K562 (cell line): ENCODE measurements at regions not wholly inside any gene's neighbourhood (a gene's known extent, or its start where the extent isn't known, plus 50 kb on each side); places are given as distances from the start of the nearest gene placed in this dataset.

Source experiments
- ATAC-seq: fragments of 200-7000 bp; cut with Tn5 transposase; 3 replicates; pipeline ENCODE4 v1.9.1; 2020; ENCODE audit warnings: moderate library complexity
- BruUV-seq: library from RNA; stranded (reverse); fragments of 400-500 nt; replicated peaks from 2 replicates; lab custom pipeline; 2021; lab: Mats Ljungman, UMichigan
- CTCF ChIA-PET: fragments of 300-600 bp; formaldehyde crosslinking; extraction: SDS; loops from one replicate; lab custom pipeline; 2021; ENCODE audit warnings: low intra/inter-chr PET ratio; lab: Yijun Ruan, JAX
- POLR2A ChIA-PET: fragments of 300-600, 350-650 bp; sonication (Branson Sonifier 250); formaldehyde crosslinking; extraction: SDS; loops from one replicate; lab custom pipeline; 2021; ENCODE audit warnings: antibody characterized with exemption, inconsistent platforms; lab: Yijun Ruan, JAX
- DNase-seq, 4 experiments: peaks; one replicate each; pipeline versions ENCODE4 v3.0.0 to v3.0.0-alpha.2; 2011 to 2018; ENCODE audit warnings: low spot score in 3 of 4, mixed read lengths in 3 of 4; ENCODE audit errors: extremely low read depth in 1 of 4
- FAIRE-seq: peaks from 2 replicates; lab custom pipeline; 2011; peaks lifted over from hg19 to GRCh38; lab: Jason Lieb, UNC
- H2AFZ ChIP-seq: 2 replicates; pipeline ENCODE4 v1.6.0; 2011; ENCODE audit warnings: low read depth, low read length, control low read depth, inconsistent platforms
- H3K27ac ChIP-seq: fragments of 200-600 bp; 3 replicates; pipeline ENCODE4 v1.8.0; 2011; ENCODE audit warnings: low read depth, mild to moderate bottlenecking, control low read depth, inconsistent platforms, low read length, moderate library complexity, mixed read lengths; ENCODE audit errors: extremely low read depth
- H3K27me3 ChIP-seq, 2 experiments: fragments of 300-600 bp in 1 of 2; 2 replicates in 1 of 2; 3 replicates in 1 of 2; pipeline versions ENCODE4 v1.6.0 to v1.8.0; 2011; ENCODE audit warnings: inconsistent platforms in 2 of 2, low read length in 2 of 2, mild to moderate bottlenecking in 1 of 2, mixed read lengths in 1 of 2, moderate library complexity in 1 of 2; ENCODE audit not compliant: control insufficient read depth in 2 of 2, insufficient read depth in 2 of 2
- H3K36me3 ChIP-seq: fragments of 300-600 bp; 3 replicates; pipeline ENCODE4 v1.8.0; 2011; ENCODE audit warnings: mild to moderate bottlenecking, low read length, inconsistent platforms; ENCODE audit not compliant: control insufficient read depth, insufficient read depth
- H3K4me1 ChIP-seq, 2 experiments: fragments of 200-600 bp in 1 of 2; replicated peaks in 1 of 2; 2 replicates in 1 of 2; 3 replicates in 1 of 2; pipeline versions ENCODE4 v1.5.1 to v1.8.0; 2011; ENCODE audit warnings: inconsistent platforms in 2 of 2, low read length in 2 of 2, mild to moderate bottlenecking in 1 of 2, mixed read lengths in 1 of 2, moderate library complexity in 1 of 2; ENCODE audit not compliant: control insufficient read depth in 2 of 2, insufficient read depth in 2 of 2
- H3K4me2 ChIP-seq: 2 replicates; pipeline ENCODE4 v1.6.1; 2011; ENCODE audit warnings: low read length, control low read depth, inconsistent platforms, mixed read lengths; ENCODE audit not compliant: insufficient read depth
- H3K4me3 ChIP-seq: fragments of 200-600 bp; sonication (generic), shearing (Covaris generic); 2 replicates; pipeline ENCODE4 v1.5.1; 2016; ENCODE audit warnings: control low read depth, inconsistent platforms
- H3K79me2 ChIP-seq: fragments of 200-600 bp; 3 replicates; pipeline ENCODE4 v1.8.0; 2011; ENCODE audit warnings: low read length, inconsistent platforms; ENCODE audit not compliant: control insufficient read depth, insufficient read depth
- H3K9ac ChIP-seq, 2 experiments: 2 replicates each; pipeline versions ENCODE4 v1.6.0 to v1.6.1; 2011; ENCODE audit warnings: low read depth in 2 of 2, low read length in 2 of 2, control low read depth in 1 of 2, inconsistent platforms in 1 of 2, mild to moderate bottlenecking in 1 of 2, mixed read lengths in 1 of 2; ENCODE audit not compliant: insufficient read depth in 1 of 2
- H3K9me1 ChIP-seq: one replicate; pipeline ENCODE4 v1.6.0; 2011; ENCODE audit warnings: inconsistent platforms, mild to moderate bottlenecking, low read length, moderate library complexity; ENCODE audit not compliant: control insufficient read depth, insufficient read depth
- H3K9me3 ChIP-seq: replicated peaks from 2 replicates; pipeline ENCODE4 v1.5.1; 2011; ENCODE audit warnings: low read depth, low read length, inconsistent platforms; ENCODE audit not compliant: control insufficient read depth, insufficient read depth
- H4K20me1 ChIP-seq: replicated peaks from 2 replicates; pipeline ENCODE4 v1.6.1; 2011; ENCODE audit warnings: low read length, inconsistent platforms, mixed read lengths; ENCODE audit not compliant: control insufficient read depth, insufficient read depth
- CEBPG ChIP-seq, 3 experiments: fragments of 200-800 bp in 1 of 3; sonication (Bioruptor generic) in 1 of 3; sonication (generic) in 1 of 3; formaldehyde crosslinking in 1 of 3; IDR thresholded peaks in 2 of 3; conservative IDR thresholded peaks in 1 of 3; 2 replicates each; pipeline versions ENCODE4 v1.6.1 to v1.8.0; 2016 to 2022; ENCODE audit warnings: missing compliant biosample characterization in 2 of 3, missing genetic modification characterization in 2 of 3, mild to moderate bottlenecking in 1 of 3, missing genetic modification reagents in 1 of 3
- ETS1 ChIP-seq: conservative IDR thresholded peaks from 2 replicates; pipeline ENCODE4 v1.6.1; 2011; ENCODE audit warnings: low read depth, mild to moderate bottlenecking, low read length; ENCODE audit not compliant: control insufficient read depth
- FOXJ3 ChIP-seq: sonication (generic); formaldehyde crosslinking; IDR thresholded peaks from 2 replicates; pipeline ENCODE4 v1.4.0; 2020; ENCODE audit warnings: mild to moderate bottlenecking, missing genetic modification reagents
- HSF4 ChIP-seq: fragments of 250-450 bp; sonication (Bioruptor Pico); IDR thresholded peaks from 2 replicates; pipeline ENCODE4 v2.1.2; 2022; ENCODE audit warnings: mild to moderate bottlenecking, moderate library complexity, borderline replicate concordance
- NFXL1 ChIP-seq: fragments of 450-650 bp; formaldehyde crosslinking; IDR thresholded peaks from 2 replicates; pipeline ENCODE4 v1.4.0; 2021; ENCODE audit warnings: mild to moderate bottlenecking
- POLR2H ChIP-seq: IDR thresholded peaks from 2 replicates; pipeline ENCODE4 v1.6.1; 2016; ENCODE audit warnings: missing genetic modification characterization, low read depth, mild to moderate bottlenecking, control low read depth, missing compliant biosample characterization, moderate library complexity
- SMARCE1 ChIP-seq: fragments of 450-650 bp; IDR thresholded peaks from 2 replicates; pipeline ENCODE4 v1.7.1; 2016; ENCODE audit warnings: mild to moderate bottlenecking
- ZNF224 ChIP-seq: sonication (generic); formaldehyde crosslinking; IDR thresholded peaks from 2 replicates; pipeline ENCODE4 v1.8.0; 2022; ENCODE audit warnings: mild to moderate bottlenecking, missing genetic modification reagents
- ZNF592 ChIP-seq: fragments of 450-650 bp; IDR thresholded peaks from 2 replicates; pipeline ENCODE4 v1.6.1; 2017; ENCODE audit warnings: antibody characterized with exemption, mild to moderate bottlenecking
- WGBS: fragments of 100-300 bp; shearing (Covaris generic); methylation state at CpG from one replicate; pipeline ENCODE4 v1.1.6; 2016; ENCODE audit warnings: low coverage, mixed read lengths; ENCODE audit not compliant: insufficient coverage; ENCODE audit errors: missing lambda C conversion rate; 5-methylcytosine and 5-hydroxymethylcytosine counted together
- in situ Hi-C: fragments of 300-500 bp; cut with MboI; formaldehyde crosslinking; loops from 4 replicates; pipeline ENCODE4 v1.15.0; 2018; ENCODE audit warnings: inconsistent platforms, mixed read lengths
- intact Hi-C: fragments of 100-400 bp; cut with micrococcal nuclease; formaldehyde crosslinking; loops from 2 replicates; pipeline ENCODE4 v1.14.2; 2022

GRCh38 chr7:13687500-13687899 is 302.0 kb downstream of the ETV1 start (continued):
- TF ChIP-seq CEBPG (CRISPR knock-in tag; IDR thresholded peaks at IDR 0.05) = no peak
- TF ChIP-seq CEBPG (tag; conservative IDR thresholded peaks at IDR 0.05 in 1 of 2, IDR thresholded peaks at IDR 0.05 in 1 of 2) = no peak
- no peak for TF ChIP-seq NFXL1
- TF ChIP-seq SMARCE1 = no peak
- no peak for TF ChIP-seq POLR2H (tag)
- no peak for TF ChIP-seq HSF4 (CRISPR knock-in tag)

- Histone ChIP-seq H3K4me2 (no peak overlapping the region), H3K36me3 (no peaks in the 10 kb centered on the region), H3K27ac (no peak overlapping the region), H3K9me1 (no peaks in the 10 kb centered on the region), H3K9ac (no peak overlapping the region), H4K20me1 (no peaks in the 10 kb centered on the region)
- FAIRE-seq (no peak), ATAC-seq (no peak)
- no TSS peak for BruUV-seq
- CTCF ChIA-PET = no interaction called here
- 0% methylated on average over 4 of the region's 4 CpGs for WGBS
- TF ChIP-seq CEBPG (CRISPR knock-in tag; IDR thresholded peaks at IDR 0.05) = no peak
- TF ChIP-seq CEBPG (tag; conservative IDR thresholded peaks at IDR 0.05 in 1 of 2, IDR thresholded peaks at IDR 0.05 in 1 of 2) = 0 out of 4 replicates have a peak, but pooled peaks of 1 of the 2 experiments have one; percentile 33
- no peak for TF ChIP-seq ZNF592
- TF ChIP-seq FOXJ3 (CRISPR knock-in tag) = no peak
- no peak for TF ChIP-seq ZNF224
- no peak for TF ChIP-seq ETS1
- TF ChIP-seq, all 486 proteins: peak for 1
- Histone ChIP-seq H3K79me2 (no peaks in the 10 kb centered on the region), H3K27me3 (no peaks in the 10 kb centered on the region), H3K4me3 (no peak overlapping the region), H3K4me1 (no peaks in the 10 kb centered on the region), H2AFZ (no peak overlapping the region), H3K9me3 (no peaks in the 10 kb centered on the region)
- in situ Hi-C loops (no loop called here), intact Hi-C loops (no loop called here)
- POLR2A ChIA-PET = no interaction called here
- no peak for DNase-seq
Measured at GRCh38 chr7:13692548-13692947, 296.9 kb downstream of the ETV1 start.
